ENCODE measurements at regions not wholly inside any gene's neighbourhood (a gene's known extent, or its start where the extent isn't known, plus 50 kb on each side); places are given as distances from the start of the nearest gene placed in this dataset.

GRCh38 chr18:28814365-28814764 is 637.4 kb upstream of the CDH2 start:
- TF ChIP-seq ATF3 (IDR thresholded peaks at IDR 0.05; ENCODE audit: borderline replicate concordance, extremely low read depth, low read depth, low read length), result no peak
- TF ChIP-seq CHD2 (IDR thresholded peaks at IDR 0.05; ENCODE audit: borderline replicate concordance, low read depth, low read length), result no peak
- TF ChIP-seq POLR2AphosphoS5 (IDR thresholded peaks at IDR 0.05; ENCODE audit: low read length), result no peak
- TF ChIP-seq TARDBP (IDR thresholded peaks at IDR 0.05; ENCODE audit: borderline replicate concordance), result no peak
- no peak for TF ChIP-seq MAX (IDR thresholded peaks at IDR 0.05; ENCODE audit: low read depth, low read length)
- no peak for TF ChIP-seq ZBTB40 (IDR thresholded peaks at IDR 0.05; ENCODE audit: borderline replicate concordance)
